GM13977 (cell line): ENCODE measurements at regions not wholly inside any gene's neighbourhood (a gene's known extent, or its start where the extent isn't known, plus 50 kb on each side); places are given as distances from the start of the nearest gene placed in this dataset.

Experiments used
- DNase-seq: peaks from one replicate; pipeline ENCODE4 v3.0.0; 2012; ENCODE audit warnings: low spot score
- CTCF ChIP-seq: IDR thresholded peaks from 2 replicates; pipeline ENCODE4 v1.5.1; 2012; ENCODE audit warnings: mild to moderate bottlenecking, control low read depth; ENCODE audit not compliant: insufficient read depth; ENCODE audit errors: extremely low read depth, missing control alignments
- in situ Hi-C: fragments of 300-500 bp; cut with MboI; formaldehyde crosslinking; loops from one replicate; pipeline ENCODE4 v1.12.0; 2022; ENCODE audit warnings: low sequenced_read_pairs, low pct_unique_long_range_greater_than_20kb, mixed read lengths, inconsistent platforms; ENCODE audit not compliant: unreplicated experiment

GRCh38 chr14:43475757-43476156 is 1031.3 kb downstream of the FSCB start:
- in situ Hi-C loops = no loop called here
- TF ChIP-seq CTCF = no peak
- DNase-seq = no peak

GRCh38 chr14:43471595-43471994 is 1035.5 kb downstream of the FSCB start:
- DNase-seq = no peak
- TF ChIP-seq CTCF = no peak
- in situ Hi-C loops = no loop called here

GRCh38 chr14:43464968-43465367 is 1042.1 kb downstream of the FSCB start:
- in situ Hi-C loops = no loop called here
- no peak for TF ChIP-seq CTCF
- DNase-seq = no peak

- in situ Hi-C loops = no loop called here
- DNase-seq = no peak
- TF ChIP-seq CTCF = no peak
Measured at GRCh38 chr14:43449291-43449690, 1057.8 kb downstream of the FSCB start.

GRCh38 chr14:43438056-43438455 is 1069.0 kb downstream of the FSCB start:
- no peak for DNase-seq

GRCh38 chr14:43418324-43418723 is 1088.8 kb downstream of the FSCB start:
- in situ Hi-C loops = no loop called here
- no peak for DNase-seq
- no peak for TF ChIP-seq CTCF

More at GRCh38 chr14:43438056-43438455, 1069.0 kb downstream of the FSCB start:
- TF ChIP-seq CTCF = no peak
- in situ Hi-C loops = no loop called here

GRCh38 chr14:43413084-43413483 is 1094.0 kb downstream of the FSCB start:
- TF ChIP-seq CTCF = no peak
- no peak for DNase-seq
- in situ Hi-C loops = no loop called here
